Stimulated activated naive CD8-positive, alpha-beta T cell treated with anti-CD3 and anti-CD28 coated beads, Interleukin-15, Interleukin-2, amounts not matched to agents 100 U/mL and 50 U/mL, for 24 hours (primary cell): ENCODE measurements at regions not wholly inside any gene's neighbourhood (a gene's known extent, or its start where the extent isn't known, plus 50 kb on each side); places are given as distances from the start of the nearest gene placed in this dataset.

Experiments
- ATAC-seq: fragments of 150-1000 bp; cut with Tn5 transposase; one replicate; pipeline ENCODE4 v1.10.0; 2021
- DNase-seq: peaks from one replicate; pipeline ENCODE4 v3.0.0; 2021

- DNase-seq (no peak), ATAC-seq (no peak)
Measured at GRCh38 chr2:18465979-18466378, 94.5 kb downstream of the RDH14 start.

- ATAC-seq (no peak), DNase-seq (no peak)
Measured at GRCh38 chr2:18464913-18465312, 95.5 kb downstream of the RDH14 start.

- DNase-seq = no peak
- no peak for ATAC-seq
Measured at GRCh38 chr2:18456026-18456425, 104.4 kb downstream of the RDH14 start.

- DNase-seq (no peak), ATAC-seq (no peak)
Measured at GRCh38 chr2:18455236-18455862, 105.1 kb downstream of the RDH14 start.

- ATAC-seq = no peak
Measured at GRCh38 chr2:18454692-18455235, 105.7 kb downstream of the RDH14 start.

GRCh38 chr2:18446715-18447114 lies 113.7 kb downstream of the RDH14 start:
- DNase-seq (no peak), ATAC-seq (no peak)

More at GRCh38 chr2:18454692-18455235, 105.7 kb downstream of the RDH14 start:
- DNase-seq = no peak

- DNase-seq (no peak), ATAC-seq (no peak)
Measured at GRCh38 chr2:18445433-18446320, 114.8 kb downstream of the RDH14 start.

GRCh38 chr2:18444806-18445205 lies 115.6 kb downstream of the RDH14 start:
- DNase-seq (no peak), ATAC-seq (no peak)

GRCh38 chr2:18441583-18441982 lies 118.9 kb downstream of the RDH14 start:
- DNase-seq (no peak), ATAC-seq (no peak)

- DNase-seq = no peak
- ATAC-seq = no peak
Measured at GRCh38 chr2:18440777-18441176, 119.7 kb downstream of the RDH14 start.

GRCh38 chr2:18440141-18440661 lies 120.3 kb downstream of the RDH14 start:
- no peak for DNase-seq
- ATAC-seq = no peak

GRCh38 chr2:18439716-18440115 lies 120.7 kb downstream of the RDH14 start:
- ATAC-seq = no peak
- DNase-seq = no peak

GRCh38 chr2:18437909-18438308 lies 122.5 kb downstream of the RDH14 start:
- ATAC-seq (no peak), DNase-seq (no peak)

- ATAC-seq = no peak
- DNase-seq = no peak
Measured at GRCh38 chr2:18436503-18437005, 123.9 kb downstream of the RDH14 start.

- ATAC-seq = no peak
- DNase-seq = peak; percentile 18
Measured at GRCh38 chr2:18435426-18436037, 124.9 kb downstream of the RDH14 start.

- ATAC-seq (no peak), DNase-seq (no peak)
Measured at GRCh38 chr2:18433872-18434271, 126.6 kb downstream of the RDH14 start.

- DNase-seq (no peak), ATAC-seq (no peak)
Measured at GRCh38 chr2:18432999-18433398, 127.5 kb downstream of the RDH14 start.

- no peak for ATAC-seq
Measured at GRCh38 chr2:18430996-18431748, 129.3 kb downstream of the RDH14 start.

GRCh38 chr2:18428516-18428915 lies 131.9 kb downstream of the RDH14 start:
- no peak for ATAC-seq
- no peak for DNase-seq

More at GRCh38 chr2:18430996-18431748, 129.3 kb downstream of the RDH14 start:
- no peak for DNase-seq

- ATAC-seq (no peak), DNase-seq (no peak)
Measured at GRCh38 chr2:18427762-18428161, 132.7 kb downstream of the RDH14 start.

- ATAC-seq = no peak
Measured at GRCh38 chr2:18426174-18426573, 134.3 kb downstream of the RDH14 start.

More at GRCh38 chr2:18426174-18426573, 134.3 kb downstream of the RDH14 start:
- DNase-seq = no peak
